Neural crest cell (in vitro differentiated cells): ENCODE measurements at regions not wholly inside any gene's neighbourhood (a gene's known extent, or its start where the extent isn't known, plus 50 kb on each side); places are given as distances from the start of the nearest gene placed in this dataset.

ENCODE experiments used
- DNase-seq: peaks from one replicate; pipeline ENCODE4 v3.0.0; 2021; ENCODE audit warnings: low read depth, mixed read lengths, low spot score
- H3K27ac Mint-ChIP-seq: one replicate; pipeline ENCODE4 v1.8.0; 2021; ENCODE audit warnings: mild to moderate bottlenecking, mixed read lengths; ENCODE audit not compliant: unreplicated experiment
- H3K27me3 Mint-ChIP-seq: 2 replicates; pipeline ENCODE4 v1.8.0; 2021; ENCODE audit warnings: low read depth, mild to moderate bottlenecking, mixed read lengths
- H3K36me3 Mint-ChIP-seq: 2 replicates; pipeline ENCODE4 v1.8.0; 2021; ENCODE audit warnings: low read depth, mild to moderate bottlenecking, mixed read lengths
- H3K4me1 Mint-ChIP-seq: 2 replicates; pipeline ENCODE4 v1.8.0; 2021; ENCODE audit warnings: mixed read lengths
- H3K4me3 Mint-ChIP-seq: one replicate; pipeline ENCODE4 v1.8.0; 2021; ENCODE audit warnings: mild to moderate bottlenecking, mixed read lengths
- H3K9me3 Mint-ChIP-seq: 2 replicates; pipeline ENCODE4 v1.8.0; 2021; ENCODE audit warnings: mixed read lengths
- CTCF ChIP-seq: fragments of 200-600 bp; sonication (generic); conservative IDR thresholded peaks from 2 replicates; pipeline ENCODE4 v1.5.0; 2021; ENCODE audit warnings: antibody characterized with exemption, mild to moderate bottlenecking

GRCh38 chr2:146986161-146986560 is 858.7 kb upstream of the ACVR2A start:
- TF ChIP-seq CTCF, result no peak
- Mint-ChIP-seq H3K27me3 (no peaks in the 10 kb centered on the region), H3K9me3 (no peaks in the 10 kb centered on the region), H3K4me1 (peaks cover 36% of the 10 kb centered on the region), H3K27ac (no peak overlapping the region), H3K36me3 (no peaks in the 10 kb centered on the region), H3K4me3 (no peak overlapping the region)
- DNase-seq, result no peak

- Mint-ChIP-seq H3K27me3 (no peaks in the 10 kb centered on the region), H3K27ac (peak overlapping the region; percentile 35), H3K4me1 (peaks cover 36% of the 10 kb centered on the region), H3K4me3 (no peak overlapping the region), H3K36me3 (peaks cover 3% of the 10 kb centered on the region), H3K9me3 (peaks cover under 1% of the 10 kb centered on the region)
- TF ChIP-seq CTCF, result no peak
- no peak for DNase-seq
Measured at GRCh38 chr2:146985753-146986152, 859.1 kb upstream of the ACVR2A start.

- H3K9me3 Mint-ChIP-seq, result peaks cover 11% of the 10 kb centered on the region
- H3K4me3 Mint-ChIP-seq, result no peak overlapping the region
- TF ChIP-seq CTCF, result no peak
- H3K36me3 Mint-ChIP-seq, result peaks cover 7% of the 10 kb centered on the region
- no peak for DNase-seq
- peak overlapping the region; percentile 75 for H3K27ac Mint-ChIP-seq
- peaks cover 35% of the 10 kb centered on the region for H3K4me1 Mint-ChIP-seq
- H3K27me3 Mint-ChIP-seq, result no peaks in the 10 kb centered on the region
Measured at GRCh38 chr2:146984014-146984413, 860.8 kb upstream of the ACVR2A start.

- no peaks in the 10 kb centered on the region for H3K27me3 Mint-ChIP-seq
- peaks cover 11% of the 10 kb centered on the region for H3K9me3 Mint-ChIP-seq
- no peak for TF ChIP-seq CTCF
Measured at GRCh38 chr2:146982393-146982846, 862.4 kb upstream of the ACVR2A start.

GRCh38 chr2:146981921-146982320 is 862.9 kb upstream of the ACVR2A start:
- Mint-ChIP-seq H3K27me3 (no peaks in the 10 kb centered on the region), H3K4me3 (no peak overlapping the region), H3K36me3 (peaks cover 7% of the 10 kb centered on the region), H3K4me1 (peaks cover 46% of the 10 kb centered on the region), H3K27ac (no peak overlapping the region), H3K9me3 (peaks cover 11% of the 10 kb centered on the region)
- no peak for TF ChIP-seq CTCF
- no peak for DNase-seq

More at GRCh38 chr2:146982393-146982846, 862.4 kb upstream of the ACVR2A start:
- no peak for DNase-seq
- Mint-ChIP-seq H3K4me1 (peaks cover 50% of the 10 kb centered on the region), H3K4me3 (no peak overlapping the region), H3K27ac (no peak overlapping the region), H3K36me3 (peaks cover 7% of the 10 kb centered on the region)

GRCh38 chr2:146979746-146980145 is 865.1 kb upstream of the ACVR2A start:
- Mint-ChIP-seq H3K9me3 (peaks cover 14% of the 10 kb centered on the region), H3K4me1 (peaks cover 28% of the 10 kb centered on the region), H3K27me3 (no peaks in the 10 kb centered on the region), H3K27ac (no peak overlapping the region), H3K36me3 (peaks cover 7% of the 10 kb centered on the region), H3K4me3 (no peak overlapping the region)
- no peak for DNase-seq
- no peak for TF ChIP-seq CTCF
